HL-60 (cell line): ENCODE measurements at regions not wholly inside any gene's neighbourhood (a gene's known extent, or its start where the extent isn't known, plus 50 kb on each side); places are given as distances from the start of the nearest gene placed in this dataset.

Experiments
- DNase-seq, 2 experiments: peaks; one replicate each; pipeline ENCODE4 v3.0.0-alpha.2; 2010 to 2020; ENCODE audit warnings: low read depth in 1 of 2, low spot score in 1 of 2
- H3K27ac ChIP-seq: fragments of 250-450 bp; sonication (Bioruptor Pico); replicated peaks from 2 replicates; pipeline ENCODE4 v1.5.1; 2020; ENCODE audit warnings: mild to moderate bottlenecking, moderate library complexity
- H3K27me3 ChIP-seq: fragments of 250-450 bp; sonication (Bioruptor Pico); 2 replicates; pipeline ENCODE4 v1.5.1; 2021; ENCODE audit warnings: mild to moderate bottlenecking, moderate library complexity; ENCODE audit not compliant: insufficient read depth, poor library complexity, severe bottlenecking
- H3K4me3 ChIP-seq: replicated peaks from 2 replicates; pipeline ENCODE4 v1.5.1; 2011; ENCODE audit warnings: mild to moderate bottlenecking, control low read depth, low read length; ENCODE audit not compliant: insufficient read depth
- GABPA ChIP-seq: IDR thresholded peaks from 2 replicates; pipeline ENCODE4 v1.6.1; 2012; ENCODE audit warnings: low read depth
- POLR2AphosphoS5 ChIP-seq: IDR thresholded peaks from 2 replicates; pipeline ENCODE4 v1.6.1; 2012; ENCODE audit warnings: low read depth
- SPI1 ChIP-seq: IDR thresholded peaks from 2 replicates; pipeline ENCODE4 v1.6.1; 2012; ENCODE audit warnings: low read depth, mild to moderate bottlenecking, borderline replicate concordance
- TF ChIP-seq, protein P1 (sequence below): IDR thresholded peaks from one replicate; pipeline ENCODE4 v1.5.1; 2011; ENCODE audit warnings: low read length, control low read depth, inconsistent platforms; ENCODE audit not compliant: insufficient read depth
- TF ChIP-seq, protein P2 (sequence below): IDR thresholded peaks from 2 replicates; pipeline ENCODE4 v1.6.1; 2012; ENCODE audit warnings: low read depth; ENCODE audit not compliant: insufficient replicate concordance

DNA sequence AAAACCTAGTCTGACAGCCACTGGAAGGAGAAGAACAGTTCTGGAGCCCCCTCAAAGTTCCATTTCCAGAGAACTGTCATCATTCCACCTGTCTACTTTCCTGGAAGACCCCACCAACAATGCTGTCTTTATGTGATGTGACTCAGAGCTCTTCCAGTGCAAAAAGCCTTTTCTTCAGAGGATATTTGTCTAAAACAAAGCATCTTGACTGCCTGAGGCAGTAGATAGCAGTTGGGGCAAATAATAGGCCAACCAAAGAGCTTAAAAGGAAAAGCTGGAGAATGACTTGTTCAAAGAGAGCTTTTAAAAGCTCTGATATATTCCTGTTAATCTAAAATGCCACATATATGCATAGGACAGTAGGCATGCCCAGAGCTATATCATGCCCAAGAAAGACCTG, 62.6 kb downstream of the MIS18A start:
- no peak overlapping the region for H3K4me3 ChIP-seq
- no peak for DNase-seq
- H3K27me3 ChIP-seq, result no peaks in the 10 kb centered on the region
- TF ChIP-seq SPI1 (no peak), GABPA (no peak), POLR2AphosphoS5 (no peak)
- TF ChIP-seq, protein P1, sequence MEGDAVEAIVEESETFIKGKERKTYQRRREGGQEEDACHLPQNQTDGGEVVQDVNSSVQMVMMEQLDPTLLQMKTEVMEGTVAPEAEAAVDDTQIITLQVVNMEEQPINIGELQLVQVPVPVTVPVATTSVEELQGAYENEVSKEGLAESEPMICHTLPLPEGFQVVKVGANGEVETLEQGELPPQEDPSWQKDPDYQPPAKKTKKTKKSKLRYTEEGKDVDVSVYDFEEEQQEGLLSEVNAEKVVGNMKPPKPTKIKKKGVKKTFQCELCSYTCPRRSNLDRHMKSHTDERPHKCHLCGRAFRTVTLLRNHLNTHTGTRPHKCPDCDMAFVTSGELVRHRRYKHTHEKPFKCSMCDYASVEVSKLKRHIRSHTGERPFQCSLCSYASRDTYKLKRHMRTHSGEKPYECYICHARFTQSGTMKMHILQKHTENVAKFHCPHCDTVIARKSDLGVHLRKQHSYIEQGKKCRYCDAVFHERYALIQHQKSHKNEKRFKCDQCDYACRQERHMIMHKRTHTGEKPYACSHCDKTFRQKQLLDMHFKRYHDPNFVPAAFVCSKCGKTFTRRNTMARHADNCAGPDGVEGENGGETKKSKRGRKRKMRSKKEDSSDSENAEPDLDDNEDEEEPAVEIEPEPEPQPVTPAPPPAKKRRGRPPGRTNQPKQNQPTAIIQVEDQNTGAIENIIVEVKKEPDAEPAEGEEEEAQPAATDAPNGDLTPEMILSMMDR, result no peak
- TF ChIP-seq, protein P2, sequence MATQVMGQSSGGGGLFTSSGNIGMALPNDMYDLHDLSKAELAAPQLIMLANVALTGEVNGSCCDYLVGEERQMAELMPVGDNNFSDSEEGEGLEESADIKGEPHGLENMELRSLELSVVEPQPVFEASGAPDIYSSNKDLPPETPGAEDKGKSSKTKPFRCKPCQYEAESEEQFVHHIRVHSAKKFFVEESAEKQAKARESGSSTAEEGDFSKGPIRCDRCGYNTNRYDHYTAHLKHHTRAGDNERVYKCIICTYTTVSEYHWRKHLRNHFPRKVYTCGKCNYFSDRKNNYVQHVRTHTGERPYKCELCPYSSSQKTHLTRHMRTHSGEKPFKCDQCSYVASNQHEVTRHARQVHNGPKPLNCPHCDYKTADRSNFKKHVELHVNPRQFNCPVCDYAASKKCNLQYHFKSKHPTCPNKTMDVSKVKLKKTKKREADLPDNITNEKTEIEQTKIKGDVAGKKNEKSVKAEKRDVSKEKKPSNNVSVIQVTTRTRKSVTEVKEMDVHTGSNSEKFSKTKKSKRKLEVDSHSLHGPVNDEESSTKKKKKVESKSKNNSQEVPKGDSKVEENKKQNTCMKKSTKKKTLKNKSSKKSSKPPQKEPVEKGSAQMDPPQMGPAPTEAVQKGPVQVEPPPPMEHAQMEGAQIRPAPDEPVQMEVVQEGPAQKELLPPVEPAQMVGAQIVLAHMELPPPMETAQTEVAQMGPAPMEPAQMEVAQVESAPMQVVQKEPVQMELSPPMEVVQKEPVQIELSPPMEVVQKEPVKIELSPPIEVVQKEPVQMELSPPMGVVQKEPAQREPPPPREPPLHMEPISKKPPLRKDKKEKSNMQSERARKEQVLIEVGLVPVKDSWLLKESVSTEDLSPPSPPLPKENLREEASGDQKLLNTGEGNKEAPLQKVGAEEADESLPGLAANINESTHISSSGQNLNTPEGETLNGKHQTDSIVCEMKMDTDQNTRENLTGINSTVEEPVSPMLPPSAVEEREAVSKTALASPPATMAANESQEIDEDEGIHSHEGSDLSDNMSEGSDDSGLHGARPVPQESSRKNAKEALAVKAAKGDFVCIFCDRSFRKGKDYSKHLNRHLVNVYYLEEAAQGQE, result no peak
- H3K27ac ChIP-seq, result no peak overlapping the region

- Histone ChIP-seq H3K4me3 (no peak overlapping the region), H3K27ac (no peak overlapping the region), H3K27me3 (no peaks in the 10 kb centered on the region)
- DNase-seq, result no peak
- TF ChIP-seq POLR2AphosphoS5 (no peak), GABPA (no peak), SPI1 (no peak)
- TF ChIP-seq, protein P1, result no peak
- TF ChIP-seq, protein P2, result no peak
Measured at GRCh38 chr21:32215306-32215685, 63.6 kb downstream of the MIS18A start.

GRCh38 chr21:32214654-32215305, 64.1 kb downstream of the MIS18A start:
- H3K27ac ChIP-seq, result no peak overlapping the region
- TF ChIP-seq POLR2AphosphoS5 (no peak), SPI1 (no peak), GABPA (no peak)
- TF ChIP-seq, protein P1, result no peak
- TF ChIP-seq, protein P2, result no peak
- no peaks in the 10 kb centered on the region for H3K27me3 ChIP-seq
- no peak overlapping the region for H3K4me3 ChIP-seq
- DNase-seq, result no peak
